ENCODE measurements at regions not wholly inside any gene's neighbourhood (a gene's known extent, or its start where the extent isn't known, plus 50 kb on each side); places are given as distances from the start of the nearest gene placed in this dataset.
"Not testable (repeated sequence)": the region's sequence is repeated elsewhere in the genome, so short reads cannot be mapped to it uniquely, and the experiment has no call there.

- TF ChIP-seq EZH2 (IDR thresholded peaks at IDR 0.05; ENCODE audit: borderline replicate concordance, low read depth, low read length, poor library complexity, severe bottlenecking) (no peak), CTCF (conservative IDR thresholded peaks at IDR 0.05; ENCODE audit: low read depth, low read length) (no peak)
- Histone ChIP-seq H3K27me3 (replicated peaks; ENCODE audit: insufficient read depth, low read depth, low read length, poor library complexity) (no peaks in the 10 kb centered on the region), H3K4me1 (ENCODE audit: insufficient read depth, low read length, poor library complexity, severe bottlenecking) (no peaks in the 10 kb centered on the region), H3K36me3 (ENCODE audit: insufficient read depth, low read length, poor library complexity, severe bottlenecking) (no peaks in the 10 kb centered on the region), H3K4me3 (ENCODE audit: low read depth, low read length, poor library complexity, severe bottlenecking) (no peak overlapping the region), H3K27ac (ENCODE audit: low read depth, low read length, poor library complexity, severe bottlenecking) (no peak overlapping the region), H3K9me3 (ENCODE audit: low read depth, low read length, poor library complexity, severe bottlenecking) (no peaks in the 10 kb centered on the region)
- no TSS peak for BruUV-seq (replicated peaks)
- intact Hi-C loops (cut with micrococcal nuclease; ENCODE audit: unreplicated experiment), result no loop called here
- DNase-seq (ENCODE audit: low spot score), result peak; percentile 1
- ChIA-PET CTCF (no interaction called here), POLR2A (ENCODE audit: low non-redundant PET) (no interaction called here)
These were observed 255.4 kb upstream of the CDH2 start for GRCh38 chr18:28432339-28432738.

GRCh38 chr18:28425886-28426285, 249.0 kb upstream of the CDH2 start:
- POLR2A ChIA-PET (ENCODE audit: low non-redundant PET), result no interaction called here
- no peaks in the 10 kb centered on the region for H3K4me1 ChIP-seq (ENCODE audit: insufficient read depth, low read length, poor library complexity, severe bottlenecking)
- intact Hi-C loops (cut with micrococcal nuclease; ENCODE audit: unreplicated experiment), result no loop called here
- BruUV-seq (replicated peaks), result no TSS peak
- no peaks in the 10 kb centered on the region for H3K9me3 ChIP-seq (ENCODE audit: low read depth, low read length, poor library complexity, severe bottlenecking)
- CTCF ChIA-PET, result no interaction called here
- H3K27me3 ChIP-seq (replicated peaks; ENCODE audit: insufficient read depth, low read depth, low read length, poor library complexity), result no peaks in the 10 kb centered on the region
- no peak overlapping the region for H3K27ac ChIP-seq (ENCODE audit: low read depth, low read length, poor library complexity, severe bottlenecking)
- TF ChIP-seq CTCF (conservative IDR thresholded peaks at IDR 0.05; ENCODE audit: low read depth, low read length), result no peak
- TF ChIP-seq EZH2 (IDR thresholded peaks at IDR 0.05; ENCODE audit: borderline replicate concordance, low read depth, low read length, poor library complexity, severe bottlenecking), result no peak
- no peaks in the 10 kb centered on the region for H3K36me3 ChIP-seq (ENCODE audit: insufficient read depth, low read length, poor library complexity, severe bottlenecking)
- DNase-seq (ENCODE audit: low spot score), result no peak
- no peak overlapping the region for H3K4me3 ChIP-seq (ENCODE audit: low read depth, low read length, poor library complexity, severe bottlenecking)

- Histone ChIP-seq H3K4me1 (ENCODE audit: insufficient read depth, low read length, poor library complexity, severe bottlenecking) (no peaks in the 10 kb centered on the region), H3K36me3 (ENCODE audit: insufficient read depth, low read length, poor library complexity, severe bottlenecking) (no peaks in the 10 kb centered on the region), H3K27ac (ENCODE audit: low read depth, low read length, poor library complexity, severe bottlenecking) (no peak overlapping the region), H3K9me3 (ENCODE audit: low read depth, low read length, poor library complexity, severe bottlenecking) (no peaks in the 10 kb centered on the region), H3K4me3 (ENCODE audit: low read depth, low read length, poor library complexity, severe bottlenecking) (no peak overlapping the region), H3K27me3 (replicated peaks; ENCODE audit: insufficient read depth, low read depth, low read length, poor library complexity) (no peaks in the 10 kb centered on the region)
- intact Hi-C loops (cut with micrococcal nuclease; ENCODE audit: unreplicated experiment), result no loop called here
- POLR2A ChIA-PET (ENCODE audit: low non-redundant PET), result no interaction called here
- CTCF ChIA-PET, result no interaction called here
- TF ChIP-seq EZH2 (IDR thresholded peaks at IDR 0.05; ENCODE audit: borderline replicate concordance, low read depth, low read length, poor library complexity, severe bottlenecking), result no peak
- no peak for TF ChIP-seq CTCF (conservative IDR thresholded peaks at IDR 0.05; ENCODE audit: low read depth, low read length)
- no peak for DNase-seq (ENCODE audit: low spot score)
- no TSS peak for BruUV-seq (replicated peaks)
These were observed 245.6 kb upstream of the CDH2 start for GRCh38 chr18:28422577-28422976.

GRCh38 chr18:28421950-28422349, 245.0 kb upstream of the CDH2 start:
- H3K4me3 ChIP-seq (ENCODE audit: low read depth, low read length, poor library complexity, severe bottlenecking); CTCF ChIA-PET; H3K4me1 ChIP-seq (ENCODE audit: insufficient read depth, low read length, poor library complexity, severe bottlenecking); H3K27ac ChIP-seq (ENCODE audit: low read depth, low read length, poor library complexity, severe bottlenecking); H3K36me3 ChIP-seq (ENCODE audit: insufficient read depth, low read length, poor library complexity, severe bottlenecking); BruUV-seq (replicated peaks); intact Hi-C loops (cut with micrococcal nuclease; ENCODE audit: unreplicated experiment); DNase-seq (ENCODE audit: low spot score); POLR2A ChIA-PET (ENCODE audit: low non-redundant PET); H3K27me3 ChIP-seq (replicated peaks; ENCODE audit: insufficient read depth, low read depth, low read length, poor library complexity); H3K9me3 ChIP-seq (ENCODE audit: low read depth, low read length, poor library complexity, severe bottlenecking): not testable (repeated sequence)

Data from A673 (cell line).